Lower leg skin (tissue), 4 donors: ENCODE measurements at regions not wholly inside any gene's neighbourhood (a gene's known extent, or its start where the extent isn't known, plus 50 kb on each side); places are given as distances from the start of the nearest gene placed in this dataset.

Source experiments
- DNase-seq, 2 donors: peaks; one replicate each; pipeline ENCODE4 v3.0.0-alpha.2; 2019; ENCODE audit warnings: low spot score in 2 of 2
- H3K4me3 ChIP-seq: fragments of 200-600 bp; sonication (generic); 2 replicates; pipeline ENCODE4 v1.5.1; 2017; ENCODE audit warnings: mild to moderate bottlenecking, low read depth; ENCODE audit not compliant: poor library complexity, severe bottlenecking
- POLR2A ChIP-seq, 2 donors: fragments of 450-650 bp; IDR thresholded peaks; one replicate each; pipeline ENCODE4 v1.6.1; 2016 to 2017; ENCODE audit warnings: antibody characterized with exemption in 2 of 2, mild to moderate bottlenecking in 1 of 2, moderate library complexity in 1 of 2
- WGBS, 2 donors: methylation state at CpG; one replicate each; pipeline ENCODE4 v1.1.5; 2018; 5-methylcytosine and 5-hydroxymethylcytosine counted together
- intact Hi-C: fragments of 100-400 bp; cut with DNase I; formaldehyde crosslinking; loops from one replicate; pipeline ENCODE4 v1.15.0; 2023; ENCODE audit warnings: low total_unique reads
- TF ChIP-seq, protein P1 (sequence below), 3 donors: fragments of 450-650 bp; IDR thresholded peaks; one replicate each; pipeline ENCODE4 v1.5.1; 2016; ENCODE audit warnings: antibody characterized with exemption in 3 of 3, mild to moderate bottlenecking in 3 of 3, moderate library complexity in 2 of 3

DNA sequence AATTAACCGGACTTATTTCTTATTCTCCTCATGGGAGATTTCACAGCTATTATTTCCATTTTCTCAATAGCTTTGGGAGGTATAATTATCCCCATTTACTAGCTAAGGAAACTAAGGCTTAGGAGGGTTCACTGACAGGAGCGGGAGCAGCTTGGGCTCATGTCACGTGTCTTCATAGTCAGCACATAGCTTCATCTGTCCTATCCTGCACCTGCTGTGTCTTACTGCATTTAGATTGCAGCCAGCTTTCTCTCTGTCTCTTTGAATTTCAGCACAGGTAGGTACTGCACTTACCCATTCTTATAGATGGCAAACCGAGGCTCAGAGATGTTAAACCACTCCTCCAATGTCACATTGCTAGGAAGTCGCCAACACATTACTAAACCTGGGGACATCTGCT, 839.9 kb downstream of the MAFB start:
- intact Hi-C loops: no loop called here
- DNase-seq: no peak
- 48 to 67% methylated on average over 5 of the region's 5 CpGs for WGBS, 2 donors
- H3K4me3 ChIP-seq: no peak overlapping the region
- TF ChIP-seq, protein P1, sequence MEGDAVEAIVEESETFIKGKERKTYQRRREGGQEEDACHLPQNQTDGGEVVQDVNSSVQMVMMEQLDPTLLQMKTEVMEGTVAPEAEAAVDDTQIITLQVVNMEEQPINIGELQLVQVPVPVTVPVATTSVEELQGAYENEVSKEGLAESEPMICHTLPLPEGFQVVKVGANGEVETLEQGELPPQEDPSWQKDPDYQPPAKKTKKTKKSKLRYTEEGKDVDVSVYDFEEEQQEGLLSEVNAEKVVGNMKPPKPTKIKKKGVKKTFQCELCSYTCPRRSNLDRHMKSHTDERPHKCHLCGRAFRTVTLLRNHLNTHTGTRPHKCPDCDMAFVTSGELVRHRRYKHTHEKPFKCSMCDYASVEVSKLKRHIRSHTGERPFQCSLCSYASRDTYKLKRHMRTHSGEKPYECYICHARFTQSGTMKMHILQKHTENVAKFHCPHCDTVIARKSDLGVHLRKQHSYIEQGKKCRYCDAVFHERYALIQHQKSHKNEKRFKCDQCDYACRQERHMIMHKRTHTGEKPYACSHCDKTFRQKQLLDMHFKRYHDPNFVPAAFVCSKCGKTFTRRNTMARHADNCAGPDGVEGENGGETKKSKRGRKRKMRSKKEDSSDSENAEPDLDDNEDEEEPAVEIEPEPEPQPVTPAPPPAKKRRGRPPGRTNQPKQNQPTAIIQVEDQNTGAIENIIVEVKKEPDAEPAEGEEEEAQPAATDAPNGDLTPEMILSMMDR (IDR thresholded peaks at IDR 0.05): no peak
- no peak for TF ChIP-seq POLR2A (IDR thresholded peaks at IDR 0.05)

DNA sequence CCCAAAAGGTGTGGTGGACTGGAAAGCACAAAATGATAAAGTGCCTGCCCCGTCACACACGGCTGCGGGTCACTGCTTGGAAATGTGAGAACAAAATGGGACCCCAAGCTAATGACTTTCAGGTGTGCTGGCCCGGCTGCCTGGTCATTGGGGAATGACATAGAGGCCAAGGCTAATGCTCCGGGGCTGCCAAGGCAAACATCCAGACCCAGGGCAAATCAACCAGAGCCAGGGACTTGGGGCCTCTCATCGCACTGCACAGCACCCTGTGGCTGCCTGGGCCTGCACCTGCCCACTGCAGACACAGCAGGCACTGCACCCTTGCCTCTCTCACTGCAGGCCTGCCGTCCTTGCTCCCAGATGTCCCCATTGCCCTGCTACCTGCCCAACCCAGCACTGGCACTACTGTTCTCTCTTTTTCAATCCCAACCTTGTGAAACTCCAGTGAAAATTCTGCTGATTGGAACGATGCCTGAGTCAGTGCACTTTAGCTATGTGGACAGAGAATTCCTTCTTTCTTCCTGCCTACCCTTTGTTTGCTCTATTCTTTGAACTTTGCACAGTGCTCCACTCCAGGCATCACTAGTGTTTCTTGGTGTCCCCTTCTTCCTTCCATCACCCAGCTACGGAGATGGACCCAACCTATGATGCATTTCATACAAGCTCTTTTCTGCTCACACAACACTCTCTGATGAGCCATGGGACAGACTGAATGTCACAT, 849.5 kb downstream of the MAFB start:
- intact Hi-C loops: no loop called here
- no peak overlapping the region for H3K4me3 ChIP-seq
- DNase-seq: no peak
- WGBS, 2 donors: 85 to 90% methylated on average over 9 of the region's 9 CpGs
- TF ChIP-seq, protein P1 (IDR thresholded peaks at IDR 0.05): no peak
- no peak for TF ChIP-seq POLR2A (IDR thresholded peaks at IDR 0.05)

DNA sequence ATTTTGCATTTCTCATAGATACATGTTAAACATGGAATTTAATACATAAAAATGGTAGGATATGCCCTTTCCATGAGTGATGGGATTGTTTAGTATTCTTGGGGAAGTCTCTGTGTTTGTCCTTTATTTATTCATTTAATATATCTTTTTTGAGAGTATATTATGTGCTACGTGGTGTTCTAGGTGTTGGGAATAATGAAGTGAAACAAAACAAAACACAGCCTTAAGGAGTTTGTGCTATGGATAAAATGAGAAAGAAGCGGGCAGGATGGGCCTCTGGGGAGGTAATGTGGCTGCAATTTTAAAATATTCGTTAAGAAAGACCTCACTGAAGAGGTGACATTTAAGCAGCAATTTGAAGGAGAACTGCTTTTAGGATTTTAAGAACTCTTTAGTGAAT, 851.5 kb downstream of the MAFB start:
- TF ChIP-seq, protein P1 (IDR thresholded peaks at IDR 0.05): no peak
- no peak for TF ChIP-seq POLR2A (IDR thresholded peaks at IDR 0.05)
- no peak overlapping the region for H3K4me3 ChIP-seq
- WGBS, 2 donors: 88 to 94% methylated on average over 3 of the region's 3 CpGs
- no peak for DNase-seq
- intact Hi-C loops: no loop called here

DNA sequence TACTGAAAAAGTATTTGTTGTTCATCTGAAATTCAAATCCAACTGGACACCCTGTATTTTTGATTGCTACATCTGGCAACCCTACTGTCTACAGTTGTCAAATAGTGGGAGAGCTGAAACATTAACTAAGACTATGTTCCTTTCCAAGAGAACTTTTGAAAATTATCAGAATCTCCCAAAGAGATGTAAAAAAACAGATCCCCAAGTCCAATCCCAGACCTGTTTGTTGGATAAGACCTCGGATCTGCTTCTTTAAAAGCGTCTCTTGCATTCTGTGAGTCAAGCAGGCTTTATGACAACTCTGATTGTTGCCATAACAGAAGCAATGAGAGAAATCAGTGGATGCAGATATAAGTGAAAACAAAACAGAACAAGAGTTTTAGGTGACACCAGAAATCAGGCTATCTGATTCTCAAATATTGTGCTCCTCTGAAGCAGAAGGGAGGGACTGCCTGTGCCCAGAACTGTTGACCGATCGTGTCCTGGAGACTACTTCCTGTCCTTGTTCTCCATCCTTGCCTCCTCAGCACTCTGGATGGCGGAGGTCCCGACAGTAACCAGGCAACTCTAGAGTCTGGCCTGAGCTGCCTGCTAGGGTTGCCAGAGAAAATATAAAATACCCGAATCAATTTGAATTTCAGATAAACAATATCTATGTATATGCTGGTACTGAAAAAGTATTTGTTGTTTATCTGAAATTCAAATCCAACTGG, 853.8 kb downstream of the MAFB start:
- intact Hi-C loops: no loop called here
- 39 to 42% methylated on average over 7 of the region's 7 CpGs for WGBS, 2 donors
- TF ChIP-seq POLR2A (IDR thresholded peaks at IDR 0.05): no peak
- TF ChIP-seq, protein P1 (IDR thresholded peaks at IDR 0.05): no peak
- DNase-seq: no peak
- no peak overlapping the region for H3K4me3 ChIP-seq

DNA sequence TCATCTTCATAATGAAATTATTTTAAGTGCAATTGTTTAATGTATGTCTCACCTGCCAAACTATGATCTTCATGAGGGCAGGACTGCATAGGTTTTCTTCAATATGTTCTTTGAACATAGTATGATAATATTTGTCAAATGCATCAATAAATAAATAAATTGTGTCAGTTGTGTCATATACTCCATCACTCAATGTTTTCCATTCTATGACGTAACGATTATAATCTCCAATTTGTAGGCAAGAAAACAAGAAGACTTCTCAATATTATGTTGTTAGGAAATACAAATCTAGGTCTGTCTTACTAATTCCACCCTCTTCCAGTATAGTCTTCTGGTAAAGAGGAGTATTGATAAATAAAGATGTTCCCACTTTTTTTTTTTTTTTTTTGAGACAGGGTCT, 858.1 kb downstream of the MAFB start:
- H3K4me3 ChIP-seq: no peak overlapping the region
- no peak for TF ChIP-seq POLR2A (IDR thresholded peaks at IDR 0.05)
- TF ChIP-seq, protein P1 (IDR thresholded peaks at IDR 0.05): no peak
- 95 to 97% methylated on average over 2 of the region's 2 CpGs for WGBS, 2 donors
- DNase-seq: no peak
- intact Hi-C loops: no loop called here
